ENCODE measurements at regions not wholly inside any gene's neighbourhood (a gene's known extent, or its start where the extent isn't known, plus 50 kb on each side); places are given as distances from the start of the nearest gene placed in this dataset.

GRCh38 chr2:118591223-118591622 is 256.2 kb downstream of the EN1 start:
- TF ChIP-seq CTCF (IDR thresholded peaks at IDR 0.05; ENCODE audit: low read depth, low read length, missing input control) (no peak), RAD21 (IDR thresholded peaks at IDR 0.05) (no peak), REST (IDR thresholded peaks at IDR 0.05) (no peak), ZBTB33 (IDR thresholded peaks at IDR 0.05) (no peak), EGR1 (IDR thresholded peaks at IDR 0.05; ENCODE audit: low read depth in 2 of 2) (no peak), MAX (IDR thresholded peaks at IDR 0.05) (no peak), YY1 (IDR thresholded peaks at IDR 0.05) (no peak), JUND (IDR thresholded peaks at IDR 0.05) (no peak), FOXA1 (IDR thresholded peaks at IDR 0.05) (no peak), ATF3 (IDR thresholded peaks at IDR 0.05) (no peak), TAF1 (conservative IDR thresholded peaks at IDR 0.05) (no peak), HNF4A (conservative IDR thresholded peaks at IDR 0.05) (no peak)

All from liver (tissue), 3 donors.